ENCODE measurements at regions not wholly inside any gene's neighbourhood (a gene's known extent, or its start where the extent isn't known, plus 50 kb on each side); places are given as distances from the start of the nearest gene placed in this dataset.

DNA sequence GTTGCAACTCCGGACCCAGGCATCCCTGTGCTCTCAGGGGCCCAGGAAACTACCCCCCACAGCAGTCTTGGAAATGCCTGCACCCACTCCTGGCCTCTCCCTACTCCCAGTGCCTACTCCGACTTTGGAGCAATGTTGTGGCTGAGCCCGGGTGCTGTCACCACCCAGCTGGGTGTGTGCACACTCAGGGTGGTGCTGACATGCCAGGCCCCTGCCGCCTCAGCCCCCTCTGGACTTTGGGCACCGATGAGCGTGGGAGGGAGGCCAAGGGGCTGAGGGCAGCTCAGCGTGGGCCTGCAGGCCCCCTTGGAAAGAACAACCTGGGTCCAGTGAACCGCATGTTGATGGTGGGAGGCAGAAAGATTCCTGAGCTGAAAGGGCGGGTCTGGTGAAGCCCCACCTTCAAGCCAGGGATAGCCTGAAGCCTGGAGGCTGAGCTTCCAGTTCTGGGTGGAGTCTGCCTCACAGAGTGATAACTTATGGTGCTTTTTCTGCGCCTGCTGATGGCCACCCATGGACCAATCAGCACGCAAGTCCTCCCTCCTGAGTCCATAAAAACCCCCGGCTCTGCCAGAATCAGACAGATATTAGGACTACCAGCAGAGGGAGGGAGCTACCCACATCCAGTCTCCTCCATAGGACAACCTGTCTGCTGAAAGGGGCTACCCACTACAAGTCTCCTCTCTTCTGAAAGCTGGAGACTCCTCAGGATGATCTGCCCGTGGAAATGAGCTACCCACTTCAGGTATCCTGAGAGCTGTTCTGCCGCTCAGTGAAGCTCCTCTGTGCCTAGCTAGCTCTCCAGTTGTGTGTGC lies 380.4 kb upstream of the SORCS1 start:
- DNase-seq (ENCODE audit: low spot score) = peak; percentile 8
- no peak overlapping the region for H3K4me3 Mint-ChIP-seq

More for the DNA sequence above, 380.4 kb upstream of the SORCS1 start:
- no peak overlapping the region for H3K4me3 ChIP-seq
- H3K4me1 ChIP-seq (ENCODE audit: insufficient read depth) = peaks cover 28% of the 10 kb centered on the region
- H3K4me2 ChIP-seq = no peak overlapping the region
- H3K27ac ChIP-seq (ENCODE audit: low read depth) = no peak overlapping the region
- H3K36me3 ChIP-seq (ENCODE audit: insufficient read depth) = no peaks in the 10 kb centered on the region
- no peak for ATAC-seq
- Mint-ChIP-seq H3K4me1 (peaks cover 40% of the 10 kb centered on the region), H3K9me3 (0 out of 3 replicates have a peak, but pooled peaks cover under 1% of the 10 kb centered on the region), H3K36me3 (ENCODE audit: low read depth) (no peaks in the 10 kb centered on the region), H3K27me3 (ENCODE audit: insufficient read depth, low read depth, poor library complexity) (no peaks in the 10 kb centered on the region), H3K27ac (no peak overlapping the region)
- H4K20me1 ChIP-seq (replicated peaks; ENCODE audit: insufficient read depth) = no peaks in the 10 kb centered on the region
- H3F3A ChIP-seq (replicated peaks; ENCODE audit: low read depth) = no peaks in the 10 kb centered on the region
- H2AFZ ChIP-seq = peak overlapping the region; percentile 39
- no peaks in the 10 kb centered on the region for H3K79me2 ChIP-seq (replicated peaks; ENCODE audit: insufficient read depth)
- no peaks in the 10 kb centered on the region for H3K27me3 ChIP-seq (ENCODE audit: insufficient read depth)
- no peaks in the 10 kb centered on the region for H3K9me2 ChIP-seq (ENCODE audit: insufficient read depth)
- TF ChIP-seq STAT1 (IDR thresholded peaks at IDR 0.05; ENCODE audit: unreplicated experiment) (no peak), REST (IDR thresholded peaks at IDR 0.05; ENCODE audit: unreplicated experiment) (no peak), ZNF331 (CRISPR knock-in tag; IDR thresholded peaks at IDR 0.05; ENCODE audit: low read depth) (no peak), CREB1 (CRISPR knock-in tag; IDR thresholded peaks at IDR 0.05; ENCODE audit: low read depth) (no peak), EZH2 (IDR thresholded peaks at IDR 0.05; ENCODE audit: low read depth, unreplicated experiment) (no peak)
- TF ChIP-seq, protein P1, sequence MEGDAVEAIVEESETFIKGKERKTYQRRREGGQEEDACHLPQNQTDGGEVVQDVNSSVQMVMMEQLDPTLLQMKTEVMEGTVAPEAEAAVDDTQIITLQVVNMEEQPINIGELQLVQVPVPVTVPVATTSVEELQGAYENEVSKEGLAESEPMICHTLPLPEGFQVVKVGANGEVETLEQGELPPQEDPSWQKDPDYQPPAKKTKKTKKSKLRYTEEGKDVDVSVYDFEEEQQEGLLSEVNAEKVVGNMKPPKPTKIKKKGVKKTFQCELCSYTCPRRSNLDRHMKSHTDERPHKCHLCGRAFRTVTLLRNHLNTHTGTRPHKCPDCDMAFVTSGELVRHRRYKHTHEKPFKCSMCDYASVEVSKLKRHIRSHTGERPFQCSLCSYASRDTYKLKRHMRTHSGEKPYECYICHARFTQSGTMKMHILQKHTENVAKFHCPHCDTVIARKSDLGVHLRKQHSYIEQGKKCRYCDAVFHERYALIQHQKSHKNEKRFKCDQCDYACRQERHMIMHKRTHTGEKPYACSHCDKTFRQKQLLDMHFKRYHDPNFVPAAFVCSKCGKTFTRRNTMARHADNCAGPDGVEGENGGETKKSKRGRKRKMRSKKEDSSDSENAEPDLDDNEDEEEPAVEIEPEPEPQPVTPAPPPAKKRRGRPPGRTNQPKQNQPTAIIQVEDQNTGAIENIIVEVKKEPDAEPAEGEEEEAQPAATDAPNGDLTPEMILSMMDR (conservative IDR thresholded peaks at IDR 0.05; ENCODE audit: low read depth in 2 of 2) = peak; percentile 11 to 37; a peak in 2 of 4 replicates

Data from GM23338 (cell line).